K562 (cell line): ENCODE measurements at regions not wholly inside any gene's neighbourhood (a gene's known extent, or its start where the extent isn't known, plus 50 kb on each side); places are given as distances from the start of the nearest gene placed in this dataset.

Experiments
- CHD2 ChIP-seq: IDR thresholded peaks from 2 replicates; pipeline ENCODE4 v1.6.1; 2011; ENCODE audit warnings: low read depth, low read length
- ELF1 ChIP-seq: fragments of 200-800 bp; sonication (Bioruptor generic); IDR thresholded peaks from 2 replicates; pipeline ENCODE4 v1.6.1; 2016; ENCODE audit warnings: missing genetic modification characterization, missing compliant biosample characterization
- FUS ChIP-seq: fragments of 200-400 bp; formaldehyde crosslinking; optimal IDR thresholded peaks from 2 replicates; pipeline ENCODE3; 2017; ENCODE audit warnings: low read depth, low read length
- HDAC6 ChIP-seq: IDR thresholded peaks from 2 replicates; pipeline ENCODE4 v1.6.1; 2012; ENCODE audit warnings: low read depth, mild to moderate bottlenecking, control low read depth, inconsistent platforms, low read length, moderate library complexity
- HNRNPLL ChIP-seq: fragments of 200-400 bp; formaldehyde crosslinking; IDR thresholded peaks from 2 replicates; pipeline ENCODE4 v1.6.1; 2017; ENCODE audit warnings: low read length, low read depth, mild to moderate bottlenecking; ENCODE audit not compliant: poor library complexity, severe bottlenecking
- MTA3 ChIP-seq: fragments of 450-650 bp; formaldehyde crosslinking; IDR thresholded peaks from 2 replicates; pipeline ENCODE4 v1.6.1; 2017; ENCODE audit warnings: mild to moderate bottlenecking, borderline replicate concordance
- NFYB ChIP-seq: IDR thresholded peaks from 2 replicates; pipeline ENCODE4 v1.6.1; 2011; ENCODE audit warnings: mild to moderate bottlenecking, moderate library complexity; ENCODE audit not compliant: insufficient read length; ENCODE audit errors: extremely low read depth
- RCOR1 ChIP-seq, 2 experiments: IDR thresholded peaks; 2 replicates each; pipeline ENCODE4 v1.6.1; 2012; ENCODE audit warnings: low read depth in 2 of 2, low read length in 2 of 2, borderline replicate concordance in 1 of 2, improper control_type of control experiment in 1 of 2
- TEAD4 ChIP-seq, 2 experiments: sonication (generic) in 1 of 2; formaldehyde crosslinking in 1 of 2; IDR thresholded peaks; 2 replicates each; pipeline versions ENCODE4 v1.6.1 to v1.8.0; 2012 to 2022; ENCODE audit warnings: borderline replicate concordance in 1 of 2, inconsistent platforms in 1 of 2, low read length in 1 of 2, mild to moderate bottlenecking in 1 of 2, missing genetic modification reagents in 1 of 2
- TSC22D4 ChIP-seq: fragments of 450-650 bp; IDR thresholded peaks from 2 replicates; pipeline ENCODE4 v1.6.1; 2016; ENCODE audit warnings: missing genetic modification characterization, missing biosample characterization, control low read depth
- TF ChIP-seq, protein P1 (sequence below), 2 experiments: fragments of 450-650 bp in 1 of 2; sonication (generic) in 1 of 2; formaldehyde crosslinking in 1 of 2; IDR thresholded peaks; 2 replicates each; pipeline versions ENCODE4 v1.7.1 to v1.9.0; 2016 to 2022; ENCODE audit warnings: inconsistent platforms in 1 of 2, mild to moderate bottlenecking in 1 of 2, missing genetic modification reagents in 1 of 2
- TF ChIP-seq, protein P2 (sequence below): sonication (generic); formaldehyde crosslinking; IDR thresholded peaks from 2 replicates; pipeline ENCODE4 v1.8.1; 2023; ENCODE audit warnings: mild to moderate bottlenecking, missing genetic modification reagents
- TF ChIP-seq, protein P3 (sequence below): fragments of 450-650 bp; formaldehyde crosslinking; IDR thresholded peaks from 2 replicates; pipeline ENCODE4 v1.4.0; 2020; ENCODE audit warnings: mild to moderate bottlenecking

DNA sequence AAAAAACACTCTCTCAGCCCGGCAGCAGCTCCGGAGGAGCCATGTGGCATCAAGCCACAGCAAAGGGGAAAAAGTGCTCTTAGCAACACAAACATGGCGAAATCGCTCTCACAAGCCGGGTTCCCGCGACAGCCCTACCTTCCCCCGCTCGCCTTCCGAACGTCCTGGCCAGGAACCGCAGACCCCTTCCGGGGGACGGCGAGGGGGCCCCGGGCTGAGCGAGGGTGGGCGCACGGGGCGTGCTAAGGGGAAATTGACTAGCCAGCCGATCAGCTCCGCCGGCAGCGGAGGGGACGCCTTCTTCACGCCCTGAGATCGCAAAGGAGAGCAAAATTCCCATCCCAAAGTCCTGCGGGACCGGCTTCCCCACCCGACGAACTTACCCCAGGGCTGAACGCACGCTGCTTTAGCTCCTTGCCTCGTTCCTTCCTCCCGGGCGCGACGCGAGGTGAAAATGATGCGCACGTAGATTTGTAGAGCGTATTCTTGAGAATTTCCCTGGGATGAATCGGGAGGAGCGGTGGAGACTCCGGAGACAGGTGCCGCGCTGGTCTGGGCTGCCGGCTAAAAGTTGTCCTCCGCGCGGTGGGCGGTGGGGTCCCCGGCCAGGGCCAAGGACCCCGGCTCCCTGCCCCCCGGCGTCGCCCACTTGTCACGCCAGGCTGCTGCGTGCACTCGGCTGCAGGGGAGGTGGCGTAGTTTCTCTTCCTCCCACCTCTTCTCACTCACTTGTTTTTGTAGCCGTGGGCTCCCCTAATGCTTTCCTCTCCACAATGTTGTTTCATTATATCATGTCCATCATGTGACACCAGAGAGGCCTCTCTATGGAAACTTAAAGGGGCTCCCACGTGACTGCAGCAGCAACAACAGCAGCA, 220.1 kb upstream of the MKLN1 start (continued):
- TF ChIP-seq, protein P1, sequence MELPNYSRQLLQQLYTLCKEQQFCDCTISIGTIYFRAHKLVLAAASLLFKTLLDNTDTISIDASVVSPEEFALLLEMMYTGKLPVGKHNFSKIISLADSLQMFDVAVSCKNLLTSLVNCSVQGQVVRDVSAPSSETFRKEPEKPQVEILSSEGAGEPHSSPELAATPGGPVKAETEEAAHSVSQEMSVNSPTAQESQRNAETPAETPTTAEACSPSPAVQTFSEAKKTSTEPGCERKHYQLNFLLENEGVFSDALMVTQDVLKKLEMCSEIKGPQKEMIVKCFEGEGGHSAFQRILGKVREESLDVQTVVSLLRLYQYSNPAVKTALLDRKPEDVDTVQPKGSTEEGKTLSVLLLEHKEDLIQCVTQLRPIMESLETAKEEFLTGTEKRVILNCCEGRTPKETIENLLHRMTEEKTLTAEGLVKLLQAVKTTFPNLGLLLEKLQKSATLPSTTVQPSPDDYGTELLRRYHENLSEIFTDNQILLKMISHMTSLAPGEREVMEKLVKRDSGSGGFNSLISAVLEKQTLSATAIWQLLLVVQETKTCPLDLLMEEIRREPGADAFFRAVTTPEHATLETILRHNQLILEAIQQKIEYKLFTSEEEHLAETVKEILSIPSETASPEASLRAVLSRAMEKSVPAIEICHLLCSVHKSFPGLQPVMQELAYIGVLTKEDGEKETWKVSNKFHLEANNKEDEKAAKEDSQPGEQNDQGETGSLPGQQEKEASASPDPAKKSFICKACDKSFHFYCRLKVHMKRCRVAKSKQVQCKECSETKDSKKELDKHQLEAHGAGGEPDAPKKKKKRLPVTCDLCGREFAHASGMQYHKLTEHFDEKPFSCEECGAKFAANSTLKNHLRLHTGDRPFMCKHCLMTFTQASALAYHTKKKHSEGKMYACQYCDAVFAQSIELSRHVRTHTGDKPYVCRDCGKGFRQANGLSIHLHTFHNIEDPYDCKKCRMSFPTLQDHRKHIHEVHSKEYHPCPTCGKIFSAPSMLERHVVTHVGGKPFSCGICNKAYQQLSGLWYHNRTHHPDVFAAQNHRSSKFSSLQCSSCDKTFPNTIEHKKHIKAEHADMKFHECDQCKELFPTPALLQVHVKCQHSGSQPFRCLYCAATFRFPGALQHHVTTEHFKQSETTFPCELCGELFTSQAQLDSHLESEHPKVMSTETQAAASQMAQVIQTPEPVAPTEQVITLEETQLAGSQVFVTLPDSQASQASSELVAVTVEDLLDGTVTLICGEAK (IDR thresholded peaks at IDR 0.05) = peak; percentile 59; the same call in 1 of the 2 replicates
- TF ChIP-seq, protein P1 (CRISPR knock-in tag; IDR thresholded peaks at IDR 0.05) = no peak
- peak; percentile 19 for TF ChIP-seq TEAD4 (IDR thresholded peaks at IDR 0.05; ENCODE audit: low read length)
- TF ChIP-seq TEAD4 (CRISPR knock-in tag; IDR thresholded peaks at IDR 0.05; ENCODE audit: borderline replicate concordance) = no peak; the same call in 1 of the 2 replicates
- 0 out of 2 replicates have a peak, but pooled peaks have one; percentile 61 for TF ChIP-seq HDAC6
- TF ChIP-seq, protein P2, sequence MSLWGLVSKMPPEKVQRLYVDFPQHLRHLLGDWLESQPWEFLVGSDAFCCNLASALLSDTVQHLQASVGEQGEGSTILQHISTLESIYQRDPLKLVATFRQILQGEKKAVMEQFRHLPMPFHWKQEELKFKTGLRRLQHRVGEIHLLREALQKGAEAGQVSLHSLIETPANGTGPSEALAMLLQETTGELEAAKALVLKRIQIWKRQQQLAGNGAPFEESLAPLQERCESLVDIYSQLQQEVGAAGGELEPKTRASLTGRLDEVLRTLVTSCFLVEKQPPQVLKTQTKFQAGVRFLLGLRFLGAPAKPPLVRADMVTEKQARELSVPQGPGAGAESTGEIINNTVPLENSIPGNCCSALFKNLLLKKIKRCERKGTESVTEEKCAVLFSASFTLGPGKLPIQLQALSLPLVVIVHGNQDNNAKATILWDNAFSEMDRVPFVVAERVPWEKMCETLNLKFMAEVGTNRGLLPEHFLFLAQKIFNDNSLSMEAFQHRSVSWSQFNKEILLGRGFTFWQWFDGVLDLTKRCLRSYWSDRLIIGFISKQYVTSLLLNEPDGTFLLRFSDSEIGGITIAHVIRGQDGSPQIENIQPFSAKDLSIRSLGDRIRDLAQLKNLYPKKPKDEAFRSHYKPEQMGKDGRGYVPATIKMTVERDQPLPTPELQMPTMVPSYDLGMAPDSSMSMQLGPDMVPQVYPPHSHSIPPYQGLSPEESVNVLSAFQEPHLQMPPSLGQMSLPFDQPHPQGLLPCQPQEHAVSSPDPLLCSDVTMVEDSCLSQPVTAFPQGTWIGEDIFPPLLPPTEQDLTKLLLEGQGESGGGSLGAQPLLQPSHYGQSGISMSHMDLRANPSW = peak; percentile 67
- TF ChIP-seq ELF1 (tag) = peak; percentile 45
- peak; percentile 56; the same call in 1 of the 2 replicates for TF ChIP-seq MTA3
- no peak for TF ChIP-seq NFYB
- no peak for TF ChIP-seq TSC22D4 (tag)
- TF ChIP-seq RCOR1 (IDR thresholded peaks at IDR 0.05; ENCODE audit: borderline replicate concordance in 1 of 2, low read depth in 2 of 2, low read length in 2 of 2) = peak in 1 of 2 experiments; percentile 20; a peak in 1 of 4 replicates
- peak; percentile 91 for TF ChIP-seq HNRNPLL
- TF ChIP-seq FUS = no peak
- TF ChIP-seq, protein P3, sequence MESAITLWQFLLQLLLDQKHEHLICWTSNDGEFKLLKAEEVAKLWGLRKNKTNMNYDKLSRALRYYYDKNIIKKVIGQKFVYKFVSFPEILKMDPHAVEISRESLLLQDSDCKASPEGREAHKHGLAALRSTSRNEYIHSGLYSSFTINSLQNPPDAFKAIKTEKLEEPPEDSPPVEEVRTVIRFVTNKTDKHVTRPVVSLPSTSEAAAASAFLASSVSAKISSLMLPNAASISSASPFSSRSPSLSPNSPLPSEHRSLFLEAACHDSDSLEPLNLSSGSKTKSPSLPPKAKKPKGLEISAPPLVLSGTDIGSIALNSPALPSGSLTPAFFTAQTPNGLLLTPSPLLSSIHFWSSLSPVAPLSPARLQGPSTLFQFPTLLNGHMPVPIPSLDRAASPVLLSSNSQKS = no peak
- peak; percentile 70 for TF ChIP-seq CHD2
